ENCODE measurements at regions not wholly inside any gene's neighbourhood (a gene's known extent, or its start where the extent isn't known, plus 50 kb on each side); places are given as distances from the start of the nearest gene placed in this dataset.
A peak's percentile ranks its signal among the peaks of the same experiment; 100 is the strongest.

DNA sequence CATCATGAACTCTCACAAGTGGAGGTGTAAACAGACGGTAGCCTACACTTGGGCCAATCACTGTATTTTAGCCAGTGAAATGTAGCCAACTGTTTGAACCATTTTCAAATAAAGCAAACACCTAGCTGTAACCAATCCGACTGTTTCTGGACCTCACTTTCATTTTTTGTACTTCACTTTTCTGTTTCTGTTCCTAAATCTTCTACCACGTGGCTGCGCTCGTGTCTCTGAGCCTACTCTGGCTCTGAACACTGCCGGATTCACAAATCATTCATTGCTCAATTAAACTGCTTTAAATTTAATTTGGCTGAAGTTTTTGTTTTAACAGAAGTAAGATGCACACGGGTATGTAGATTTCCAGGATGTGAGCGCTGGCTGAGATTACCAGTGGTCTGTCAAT, 319.1 kb downstream of the RAPGEF2 start:
- no peaks in the 10 kb centered on the region for H3K9me3 ChIP-seq (ENCODE audit: low read length)
- H3K4me3 ChIP-seq (ENCODE audit: low read length), result no peak overlapping the region
- Mint-ChIP-seq H3K4me1 (no peaks in the 10 kb centered on the region), H3K4me3 (no peak overlapping the region), H3K9me3 (no peaks in the 10 kb centered on the region), H3K27ac (no peak overlapping the region), H3K36me3 (no peaks in the 10 kb centered on the region), H3K27me3 (peaks cover 0 to 2% of the 10 kb centered on the region in 2 donors)
- POLR2A ChIA-PET, result no interaction called here
- DNase-seq, result no peak
- H3K4me1 ChIP-seq (ENCODE audit: insufficient read depth, low read length), result no peaks in the 10 kb centered on the region
- no peak overlapping the region for H3K27ac ChIP-seq (ENCODE audit: low read depth, low read length)
- H3K36me3 ChIP-seq (ENCODE audit: insufficient read depth, low read length), result no peaks in the 10 kb centered on the region
- CTCF ChIA-PET, result no interaction called here
- H3K27me3 ChIP-seq (ENCODE audit: insufficient read depth, low read length, poor library complexity, severe bottlenecking), result no peaks in the 10 kb centered on the region

GRCh38 chr4:159422626-159423025, 319.7 kb downstream of the RAPGEF2 start:
- no peak for DNase-seq
- Histone ChIP-seq H3K36me3 (ENCODE audit: insufficient read depth, low read length) (no peaks in the 10 kb centered on the region), H3K27ac (ENCODE audit: low read depth, low read length) (no peak overlapping the region), H3K4me1 (ENCODE audit: insufficient read depth, low read length) (no peaks in the 10 kb centered on the region), H3K9me3 (ENCODE audit: low read length) (no peaks in the 10 kb centered on the region), H3K27me3 (ENCODE audit: insufficient read depth, low read length, poor library complexity, severe bottlenecking) (no peaks in the 10 kb centered on the region), H3K4me3 (ENCODE audit: low read length) (no peak overlapping the region)
- Mint-ChIP-seq H3K4me3 (no peak overlapping the region), H3K27me3 (peaks cover 0 to 2% of the 10 kb centered on the region in 2 donors), H3K36me3 (no peaks in the 10 kb centered on the region), H3K27ac (no peak overlapping the region), H3K9me3 (no peaks in the 10 kb centered on the region), H3K4me1 (no peaks in the 10 kb centered on the region)
- CTCF ChIA-PET, result no interaction called here
- POLR2A ChIA-PET, result no interaction called here

DNA sequence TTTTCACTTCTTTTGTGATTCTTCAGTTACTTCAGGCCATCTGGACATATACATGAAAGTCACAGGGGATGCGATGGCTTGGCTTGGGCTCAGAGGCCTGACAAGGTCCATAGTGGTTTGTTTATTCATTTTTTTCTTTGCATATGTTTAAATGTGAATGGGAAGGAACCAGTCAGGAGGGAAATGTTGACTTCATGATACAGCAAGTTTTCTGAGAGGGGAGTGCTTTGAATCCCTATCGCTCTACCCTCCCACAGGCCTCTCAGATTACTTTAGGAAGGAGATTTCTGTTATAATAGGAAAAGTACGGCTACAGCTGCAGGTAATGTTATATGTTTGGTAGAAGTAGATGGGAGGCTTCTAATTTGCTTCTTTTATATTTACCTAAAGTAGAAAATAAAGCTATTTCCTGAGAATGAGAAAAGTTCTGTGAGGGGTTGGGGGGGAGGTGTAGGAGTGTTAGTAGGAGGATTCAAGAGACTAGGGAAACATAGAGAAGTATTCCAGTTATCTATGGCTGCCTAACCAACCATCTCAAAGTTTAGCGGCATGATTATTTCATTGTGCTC, 322.9 kb downstream of the RAPGEF2 start:
- no peaks in the 10 kb centered on the region for H3K27me3 Mint-ChIP-seq
- no peaks in the 10 kb centered on the region for H3K9me3 Mint-ChIP-seq
- CTCF ChIA-PET, result no interaction called here

GRCh38 chr4:159428293-159428692, 325.4 kb downstream of the RAPGEF2 start:
- CTCF ChIA-PET, result no interaction called here
- Mint-ChIP-seq H3K27ac (no peak overlapping the region), H3K4me3 (no peak overlapping the region), H3K36me3 (no peaks in the 10 kb centered on the region), H3K4me1 (no peaks in the 10 kb centered on the region), H3K9me3 (no peaks in the 10 kb centered on the region), H3K27me3 (peaks cover 3 to 4% of the 10 kb centered on the region in 2 donors)
- Histone ChIP-seq H3K4me3 (ENCODE audit: low read length) (no peak overlapping the region), H3K27ac (ENCODE audit: low read depth, low read length) (no peak overlapping the region), H3K36me3 (ENCODE audit: insufficient read depth, low read length) (no peaks in the 10 kb centered on the region), H3K9me3 (ENCODE audit: low read length) (no peaks in the 10 kb centered on the region), H3K27me3 (ENCODE audit: insufficient read depth, low read length, poor library complexity, severe bottlenecking) (no peaks in the 10 kb centered on the region), H3K4me1 (ENCODE audit: insufficient read depth, low read length) (no peaks in the 10 kb centered on the region)
- POLR2A ChIA-PET, result no interaction called here
- DNase-seq, result no peak

More for the DNA sequence above, 322.9 kb downstream of the RAPGEF2 start:
- POLR2A ChIA-PET, result no interaction called here
- no peaks in the 10 kb centered on the region for H3K4me1 Mint-ChIP-seq
- Histone ChIP-seq H3K9me3 (ENCODE audit: low read length) (no peaks in the 10 kb centered on the region), H3K27ac (ENCODE audit: low read depth, low read length) (no peak overlapping the region), H3K36me3 (ENCODE audit: insufficient read depth, low read length) (no peaks in the 10 kb centered on the region), H3K27me3 (ENCODE audit: insufficient read depth, low read length, poor library complexity, severe bottlenecking) (no peaks in the 10 kb centered on the region), H3K4me3 (ENCODE audit: low read length) (no peak overlapping the region), H3K4me1 (ENCODE audit: insufficient read depth, low read length) (no peaks in the 10 kb centered on the region)
- no peaks in the 10 kb centered on the region for H3K36me3 Mint-ChIP-seq
- no peak overlapping the region for H3K27ac Mint-ChIP-seq
- no peak for DNase-seq
- H3K4me3 Mint-ChIP-seq, result no peak overlapping the region

GRCh38 chr4:159428975-159429692, 326.3 kb downstream of the RAPGEF2 start:
- peak overlapping the region in 1 of 7 donors; percentile 8 for H3K4me3 Mint-ChIP-seq
- peaks cover 4 to 6% of the 10 kb centered on the region in 2 donors for H3K27me3 Mint-ChIP-seq
- H3K27me3 ChIP-seq (ENCODE audit: insufficient read depth, low read length, poor library complexity, severe bottlenecking), result no peaks in the 10 kb centered on the region
- H3K27ac Mint-ChIP-seq, result no peak overlapping the region
- H3K36me3 Mint-ChIP-seq, result no peaks in the 10 kb centered on the region
- no peak for DNase-seq
- H3K27ac ChIP-seq (ENCODE audit: low read depth, low read length), result no peak overlapping the region
- H3K4me1 ChIP-seq (ENCODE audit: insufficient read depth, low read length), result no peaks in the 10 kb centered on the region
- no peaks in the 10 kb centered on the region for H3K4me1 Mint-ChIP-seq
- CTCF ChIA-PET, result no interaction called here
- H3K4me3 ChIP-seq (ENCODE audit: low read length), result no peak overlapping the region
- POLR2A ChIA-PET, result no interaction called here
- H3K9me3 Mint-ChIP-seq, result no peaks in the 10 kb centered on the region
- no peaks in the 10 kb centered on the region for H3K9me3 ChIP-seq (ENCODE audit: low read length)
- no peaks in the 10 kb centered on the region for H3K36me3 ChIP-seq (ENCODE audit: insufficient read depth, low read length)

GRCh38 chr4:159429693-159430035, 326.8 kb downstream of the RAPGEF2 start:
- Mint-ChIP-seq H3K9me3 (no peaks in the 10 kb centered on the region), H3K27me3 (peaks cover 6% of the 10 kb centered on the region in 2 donors), H3K36me3 (no peaks in the 10 kb centered on the region), H3K4me1 (no peaks in the 10 kb centered on the region), H3K27ac (no peak overlapping the region), H3K4me3 (no peak overlapping the region)
- CTCF ChIA-PET, result no interaction called here
- POLR2A ChIA-PET, result no interaction called here
- Histone ChIP-seq H3K27ac (ENCODE audit: low read depth, low read length) (no peak overlapping the region), H3K9me3 (ENCODE audit: low read length) (no peaks in the 10 kb centered on the region), H3K36me3 (ENCODE audit: insufficient read depth, low read length) (no peaks in the 10 kb centered on the region), H3K4me1 (ENCODE audit: insufficient read depth, low read length) (no peaks in the 10 kb centered on the region), H3K4me3 (ENCODE audit: low read length) (no peak overlapping the region), H3K27me3 (ENCODE audit: insufficient read depth, low read length, poor library complexity, severe bottlenecking) (no peaks in the 10 kb centered on the region)
- DNase-seq, result no peak

GRCh38 chr4:159430896-159431295, 328.0 kb downstream of the RAPGEF2 start:
- Mint-ChIP-seq H3K36me3 (no peaks in the 10 kb centered on the region), H3K4me3 (no peak overlapping the region), H3K27me3 (peaks cover 6 to 7% of the 10 kb centered on the region in 2 donors), H3K4me1 (peaks cover 4 to 6% (median 5%) of the 10 kb centered on the region in 3 donors), H3K9me3 (no peaks in the 10 kb centered on the region), H3K27ac (no peak overlapping the region)
- POLR2A ChIA-PET, result no interaction called here
- no peaks in the 10 kb centered on the region for H3K9me3 ChIP-seq (ENCODE audit: low read length)
- H3K36me3 ChIP-seq (ENCODE audit: insufficient read depth, low read length), result no peaks in the 10 kb centered on the region
- DNase-seq, result no peak
- H3K27ac ChIP-seq (ENCODE audit: low read depth, low read length), result no peak overlapping the region
- CTCF ChIA-PET, result no interaction called here
- no peak overlapping the region for H3K4me3 ChIP-seq (ENCODE audit: low read length)
- H3K4me1 ChIP-seq (ENCODE audit: insufficient read depth, low read length), result no peaks in the 10 kb centered on the region
- H3K27me3 ChIP-seq (ENCODE audit: insufficient read depth, low read length, poor library complexity, severe bottlenecking), result no peaks in the 10 kb centered on the region

DNA sequence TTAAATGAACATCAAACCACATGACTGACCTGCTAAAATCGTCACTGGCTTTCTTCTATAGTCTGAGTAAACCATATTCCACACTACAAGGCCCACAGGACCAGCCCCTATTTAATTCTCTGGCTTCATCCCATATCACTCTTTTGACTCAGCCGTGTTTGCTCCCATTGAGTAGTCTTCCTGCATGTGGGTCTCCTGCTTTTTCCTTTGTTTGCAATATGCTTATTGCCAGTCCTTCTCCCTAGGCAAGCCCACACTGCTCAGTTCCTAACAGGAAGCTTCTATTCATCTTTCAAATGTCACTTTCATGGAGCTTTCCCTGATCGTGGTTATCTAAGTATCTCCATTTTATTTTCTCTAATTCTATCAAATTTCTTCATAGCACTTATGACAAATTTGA, 329.6 kb downstream of the RAPGEF2 start:
- Histone ChIP-seq H3K27ac (ENCODE audit: low read depth, low read length) (no peak overlapping the region), H3K4me1 (ENCODE audit: insufficient read depth, low read length) (no peaks in the 10 kb centered on the region), H3K36me3 (ENCODE audit: insufficient read depth, low read length) (no peaks in the 10 kb centered on the region), H3K27me3 (ENCODE audit: insufficient read depth, low read length, poor library complexity, severe bottlenecking) (no peaks in the 10 kb centered on the region), H3K9me3 (ENCODE audit: low read length) (no peaks in the 10 kb centered on the region), H3K4me3 (ENCODE audit: low read length) (no peak overlapping the region)
- no peak overlapping the region for H3K27ac Mint-ChIP-seq
- CTCF ChIA-PET, result no interaction called here
- POLR2A ChIA-PET, result no interaction called here
- DNase-seq, result no peak
- no peak overlapping the region for H3K4me3 Mint-ChIP-seq
- no peaks in the 10 kb centered on the region for H3K36me3 Mint-ChIP-seq
- peaks cover 4 to 6% (median 5%) of the 10 kb centered on the region in 3 donors for H3K4me1 Mint-ChIP-seq
- H3K27me3 Mint-ChIP-seq, result peaks cover 6 to 10% of the 10 kb centered on the region in 2 donors
- H3K9me3 Mint-ChIP-seq, result no peaks in the 10 kb centered on the region
